Smooth muscle cell of the brain vasculature (primary cell): ENCODE measurements at regions not wholly inside any gene's neighbourhood (a gene's known extent, or its start where the extent isn't known, plus 50 kb on each side); places are given as distances from the start of the nearest gene placed in this dataset.
A peak's percentile ranks its signal among the peaks of the same experiment; 100 is the strongest.

ENCODE experiments used
- DNase-seq: peaks from one replicate; pipeline ENCODE4 v3.0.0-alpha.2; 2012; ENCODE audit warnings: low read depth, low spot score

DNA sequence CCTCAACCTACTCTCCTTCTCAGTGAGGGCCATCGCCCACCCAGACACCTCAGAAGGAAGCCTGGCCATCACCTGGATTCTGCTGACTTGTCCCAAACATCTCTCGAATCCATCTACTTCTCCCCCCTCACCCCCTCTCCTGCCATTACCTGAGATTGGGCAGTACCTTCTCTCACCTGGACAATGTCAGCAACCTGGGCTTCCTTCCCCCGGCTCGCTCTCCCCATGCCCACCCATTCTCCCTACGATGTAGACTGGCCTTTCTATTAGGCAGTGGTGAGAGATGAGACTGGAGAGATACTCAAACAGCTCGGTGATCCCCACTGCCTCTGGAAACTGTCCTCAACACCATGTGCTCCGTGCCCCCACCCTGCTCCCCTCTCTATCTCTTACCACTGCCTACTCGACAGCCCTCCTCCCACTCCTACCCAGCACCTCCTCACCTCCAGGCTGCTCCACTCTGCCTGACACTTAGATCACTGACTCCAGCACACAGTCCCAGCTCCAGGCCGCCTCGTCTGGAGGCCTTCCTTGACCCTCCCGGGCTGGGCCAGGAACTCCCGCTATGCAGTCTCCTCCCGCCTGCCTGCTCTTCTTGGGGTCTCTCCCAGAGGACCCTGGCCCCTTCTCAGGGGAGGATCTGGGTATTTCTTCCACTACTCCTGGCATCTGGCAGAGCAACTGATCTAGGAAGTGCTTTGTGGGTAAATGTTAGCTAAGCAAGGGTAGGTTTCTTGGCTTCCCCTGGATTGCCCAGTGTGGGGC is 235.8 kb upstream of the NLRP1 start:
- no peak for DNase-seq

DNA sequence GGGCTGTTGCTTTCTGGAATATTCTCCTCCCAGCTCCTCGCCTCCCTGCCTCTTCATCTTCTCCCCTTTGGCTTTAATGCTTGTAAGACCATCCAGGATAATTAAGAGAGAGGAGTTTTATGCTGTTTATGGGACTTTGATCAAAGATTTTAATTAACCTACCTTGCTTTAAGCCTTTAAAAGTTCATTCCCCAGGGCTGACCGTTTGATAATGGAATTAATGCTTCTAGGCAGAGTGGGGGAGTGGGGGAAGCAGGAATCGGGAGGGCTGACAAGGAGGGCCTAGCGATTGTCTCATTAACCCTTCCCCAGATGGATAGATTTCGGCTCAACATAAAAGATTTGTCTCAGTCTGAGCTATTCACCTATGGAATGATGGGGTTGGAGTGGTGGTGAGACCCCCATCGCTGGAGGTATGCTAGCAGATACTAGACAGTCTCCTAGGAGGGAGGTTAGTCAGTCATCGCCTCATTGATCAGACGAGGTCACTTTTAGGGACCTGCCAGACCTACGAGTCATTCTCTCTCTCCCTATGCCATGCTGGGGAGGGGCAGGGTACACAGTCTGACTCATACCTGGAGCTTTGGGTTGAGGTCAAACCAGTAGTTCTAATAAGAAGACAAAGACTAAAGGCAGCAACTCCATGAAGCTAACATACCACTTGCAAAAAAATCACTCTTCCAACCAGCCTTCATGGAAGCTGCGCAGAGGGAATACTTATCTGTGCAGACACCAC is 236.6 kb upstream of the NLRP1 start:
- DNase-seq: no peak

DNA sequence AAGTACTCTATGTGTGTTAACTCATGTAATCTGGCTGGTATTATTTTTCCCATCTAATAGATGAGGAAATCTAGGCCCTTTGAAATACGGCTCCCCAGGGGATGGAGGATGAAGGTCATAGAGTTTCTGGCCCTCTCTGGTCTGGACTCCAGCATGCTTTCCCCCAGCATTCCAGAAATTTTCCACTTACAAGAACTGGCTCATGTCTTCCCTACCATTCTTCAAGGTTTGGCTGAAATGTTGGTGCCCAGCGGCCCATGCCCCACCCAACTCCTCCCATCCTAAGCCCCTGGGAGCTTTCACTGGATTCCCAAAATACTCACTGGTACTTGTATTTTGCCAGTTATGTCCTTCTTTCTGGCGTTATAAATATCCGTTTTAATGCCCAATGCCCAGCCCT is 237.5 kb upstream of the NLRP1 start:
- no peak for DNase-seq

DNA sequence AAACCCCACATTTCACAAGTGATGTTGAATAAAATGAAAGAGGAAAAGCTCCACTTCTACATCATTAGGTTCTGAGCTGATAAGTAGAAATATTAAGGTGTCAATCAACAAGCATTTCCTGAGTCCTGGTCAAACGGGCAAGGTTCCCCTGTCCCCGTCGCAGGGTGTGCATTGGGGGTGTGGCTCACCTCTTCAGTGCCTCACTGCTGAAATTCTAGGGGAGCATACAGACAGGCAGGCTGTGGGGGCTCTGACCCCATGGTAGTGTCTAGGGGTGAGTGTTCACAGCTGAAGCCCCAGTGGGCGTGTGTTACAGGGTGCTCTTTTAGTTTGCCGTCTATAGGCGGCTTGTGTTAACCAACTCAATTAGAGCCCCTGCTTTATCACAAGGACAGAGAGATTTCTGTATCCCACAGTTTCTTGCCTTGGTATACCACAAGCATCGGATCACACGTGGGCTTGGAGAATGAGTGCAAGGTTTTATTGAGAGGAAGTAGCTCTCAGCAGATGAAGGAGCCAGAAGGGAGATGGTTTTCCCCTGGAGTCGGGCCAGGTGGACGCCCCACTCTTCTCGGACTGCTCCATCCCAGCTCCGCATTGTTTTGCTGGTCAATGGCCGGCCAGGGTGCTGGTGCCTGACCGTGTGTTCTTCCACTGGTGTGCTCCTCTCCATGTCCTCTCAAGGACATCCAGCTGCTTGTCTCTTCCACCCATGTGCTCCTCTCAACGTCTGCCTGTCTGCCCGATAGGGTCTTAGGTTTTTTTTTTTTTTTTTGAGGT is 238.2 kb upstream of the NLRP1 start:
- DNase-seq: no peak

DNA sequence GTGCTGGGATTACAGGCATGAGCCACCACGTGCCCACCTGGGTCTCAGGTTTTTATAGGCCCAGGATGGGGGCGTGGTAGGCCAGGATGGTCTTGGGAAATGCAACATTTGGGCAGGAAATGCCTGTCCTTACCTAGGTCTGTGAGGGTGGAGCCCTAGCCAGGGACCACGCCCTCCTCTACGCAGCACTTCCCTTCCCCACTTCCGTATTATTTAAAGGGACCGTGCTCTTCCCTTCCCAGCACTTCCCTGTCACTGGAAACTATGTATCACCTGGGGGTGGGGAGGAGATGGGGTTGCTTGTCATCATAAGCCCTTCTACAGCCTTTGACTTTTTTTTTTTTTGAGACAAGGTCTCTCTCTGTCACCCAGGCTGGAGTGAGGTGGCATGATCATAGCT is 238.9 kb upstream of the NLRP1 start:
- DNase-seq: no peak

DNA sequence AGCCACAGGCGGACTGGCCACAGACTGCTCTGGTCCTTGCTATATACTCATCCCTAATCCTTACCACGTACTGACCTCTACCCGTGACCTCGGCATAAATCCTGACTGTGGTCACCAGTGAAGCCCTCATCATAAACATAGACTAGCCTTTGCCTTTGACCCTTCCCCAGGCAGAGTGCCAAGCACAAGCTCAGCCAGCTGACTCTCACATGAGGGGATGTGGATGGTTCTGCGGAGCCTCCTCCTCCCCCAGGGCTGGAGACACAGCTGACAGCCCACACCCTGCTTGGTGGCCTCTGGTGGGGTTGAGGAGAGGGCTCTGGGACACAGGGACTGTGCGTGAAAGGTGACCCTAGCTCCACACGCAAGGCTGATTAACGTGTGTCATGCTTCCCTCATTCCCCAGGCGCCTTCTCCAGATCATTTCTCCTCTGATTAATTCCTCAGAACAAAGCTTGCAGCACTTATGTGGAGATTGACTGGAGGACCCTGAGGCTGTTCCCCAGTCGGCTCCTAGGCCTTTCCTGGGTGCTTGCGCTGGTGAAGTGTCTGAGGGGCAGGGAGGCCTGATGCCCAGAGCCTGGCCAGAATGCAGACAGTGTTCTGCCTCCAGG is 241.5 kb upstream of the NLRP1 start:
- peak; percentile 45 for DNase-seq

DNA sequence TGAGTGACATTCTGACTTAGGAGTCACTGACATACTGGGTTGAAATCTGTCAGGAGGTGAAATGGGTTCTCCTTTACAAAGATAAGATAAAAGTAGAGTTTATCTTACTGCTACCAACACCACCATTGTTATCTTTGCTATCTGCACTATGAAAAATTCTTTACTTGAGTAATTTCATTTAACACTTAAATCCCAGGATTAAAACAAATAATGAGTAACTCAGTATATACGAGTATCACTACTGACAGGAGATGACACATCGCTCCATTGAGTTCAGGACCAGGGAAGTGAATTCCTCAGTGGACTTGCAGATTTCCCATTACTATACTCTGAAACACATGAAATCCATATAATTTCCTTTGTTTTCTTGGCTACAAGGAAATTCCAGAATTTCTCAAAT is 242.1 kb upstream of the NLRP1 start:
- no peak for DNase-seq

DNA sequence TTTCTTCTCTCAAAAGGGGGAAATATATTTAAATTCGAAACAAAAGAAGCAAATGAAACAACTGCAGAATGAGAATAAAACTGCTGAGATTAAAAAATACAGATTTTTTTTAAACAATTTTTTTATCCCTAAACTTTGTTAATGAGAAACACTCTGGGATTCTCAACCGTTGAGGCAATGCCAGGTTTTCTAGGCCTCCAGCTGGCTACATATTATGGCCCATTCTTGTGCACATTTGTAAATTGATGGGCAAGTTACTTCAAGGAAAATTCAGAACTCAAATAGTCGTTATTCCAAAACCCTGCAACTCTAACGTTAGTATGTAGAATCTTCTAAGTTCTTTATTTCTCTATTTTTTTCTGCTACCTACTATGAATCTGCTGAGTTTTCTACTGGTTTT is 239.3 kb upstream of the WSCD1 start:
- no peak for DNase-seq

DNA sequence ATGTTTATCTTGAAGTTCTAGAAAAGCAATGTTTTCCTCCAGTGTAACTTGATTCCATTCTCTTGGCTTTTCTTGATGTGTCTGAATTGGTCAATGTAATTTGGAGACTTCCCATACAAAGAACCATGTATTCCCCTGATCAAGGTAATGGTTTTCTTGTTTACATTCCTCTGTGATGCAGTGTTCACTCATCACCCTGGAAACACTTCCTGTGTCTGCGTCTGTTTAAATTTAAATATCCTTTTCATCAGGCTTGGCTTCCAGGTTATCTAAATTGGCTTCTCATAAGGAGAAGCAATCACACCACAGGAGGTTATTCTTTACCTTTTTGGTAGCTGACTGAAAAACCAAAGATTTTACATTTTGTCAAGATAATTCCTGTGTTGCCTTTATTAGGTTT is 237.3 kb upstream of the WSCD1 start:
- DNase-seq: no peak

DNA sequence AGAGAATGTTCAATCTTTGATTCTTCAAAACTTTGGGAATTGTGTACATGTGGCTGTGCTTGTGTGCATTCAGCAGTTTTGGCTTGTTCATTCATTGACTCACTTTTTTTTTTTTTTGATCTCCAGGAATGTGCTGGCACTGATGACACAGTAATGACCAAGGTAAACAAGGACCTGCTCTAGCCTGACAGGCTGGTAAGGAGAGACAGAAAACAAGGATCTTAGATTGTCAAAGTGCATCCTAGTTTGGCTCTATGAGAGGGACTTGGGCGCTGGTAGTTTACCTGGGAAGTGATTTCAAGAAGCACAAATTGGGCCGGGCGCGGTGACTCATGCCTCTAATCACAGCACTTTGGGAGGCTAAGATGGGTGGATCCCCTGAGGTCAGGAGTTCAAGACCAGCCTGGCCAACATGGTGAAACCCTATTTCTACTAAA is 233.1 kb upstream of the WSCD1 start:
- DNase-seq: no peak

DNA sequence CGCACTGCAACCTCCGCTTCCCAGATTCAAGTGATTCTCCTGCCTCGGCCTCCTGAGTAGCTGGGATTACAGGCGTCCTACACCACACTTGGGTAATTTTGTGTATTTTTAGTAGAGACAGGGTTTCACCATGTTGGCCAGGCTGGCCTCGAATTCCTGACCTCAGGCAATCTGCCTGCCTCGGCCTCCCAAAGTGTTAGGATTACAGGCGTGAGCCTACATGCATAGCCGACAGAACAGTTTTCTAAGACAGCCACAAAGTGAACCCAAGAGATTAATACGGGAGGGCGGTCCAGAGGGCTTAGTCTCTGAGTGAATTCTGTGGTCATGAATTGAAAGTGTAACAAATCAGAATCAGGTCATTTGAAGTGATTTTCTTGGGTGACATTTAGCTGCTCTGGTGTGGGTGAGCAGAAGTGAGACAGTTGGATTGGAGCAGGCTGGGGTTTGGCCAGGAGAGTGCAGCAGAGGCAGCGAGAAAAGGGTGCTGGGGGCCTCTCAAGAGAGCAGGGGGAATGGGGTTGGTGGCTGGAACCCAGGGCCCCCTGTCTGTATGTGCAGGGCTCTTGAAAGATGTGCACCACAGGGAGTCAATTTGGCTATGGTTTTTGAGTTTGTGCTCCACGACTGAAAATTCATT is 231.4 kb upstream of the WSCD1 start:
- DNase-seq: no peak

DNA sequence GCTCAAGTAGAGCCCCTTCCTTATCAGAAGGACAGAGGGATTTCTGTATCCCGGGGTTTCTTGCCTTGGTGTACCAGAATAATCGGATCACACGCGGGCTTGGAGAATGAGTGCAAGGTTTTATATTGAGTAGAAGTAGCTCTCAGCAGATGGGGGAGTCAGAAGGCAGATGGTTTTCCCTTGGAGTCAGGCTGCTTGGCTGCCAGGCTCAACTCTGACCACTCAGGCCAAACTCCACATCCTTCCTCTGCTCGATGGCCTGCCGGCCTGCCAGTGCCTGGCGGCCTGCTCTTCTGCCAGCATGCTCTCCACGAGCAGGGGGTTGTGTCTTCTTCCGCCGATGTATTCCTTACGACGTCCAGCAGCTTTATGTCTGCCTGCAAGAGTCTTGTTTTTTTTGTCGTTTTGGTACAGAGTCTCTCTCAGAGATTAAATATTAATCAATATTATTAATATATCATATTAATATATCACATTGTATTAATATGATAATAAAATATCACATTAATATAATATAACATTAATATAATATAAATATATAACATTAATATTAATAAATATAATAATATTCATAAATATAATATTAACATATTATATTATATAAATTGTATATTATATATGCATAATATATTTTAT is 229.2 kb upstream of the WSCD1 start:
- DNase-seq: no peak

DNA sequence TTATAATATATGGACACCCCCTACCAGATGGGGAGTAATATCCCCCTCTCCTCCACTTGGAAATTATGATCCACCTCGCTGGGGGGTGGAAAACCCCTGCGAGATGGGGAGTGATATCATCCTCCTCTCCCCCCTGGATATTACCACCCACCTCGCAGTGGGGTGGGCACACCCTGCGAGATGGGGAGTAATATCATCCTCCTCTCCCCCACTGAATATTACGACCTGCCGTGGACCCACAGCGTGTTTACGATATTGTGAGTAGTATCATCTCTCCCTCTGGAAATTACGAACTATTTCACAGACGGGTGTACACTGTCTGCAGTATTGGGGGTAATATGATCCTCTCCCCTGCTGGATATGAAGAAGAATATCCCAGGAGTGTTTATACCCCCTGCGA is 228.3 kb upstream of the WSCD1 start:
- DNase-seq: no peak

DNA sequence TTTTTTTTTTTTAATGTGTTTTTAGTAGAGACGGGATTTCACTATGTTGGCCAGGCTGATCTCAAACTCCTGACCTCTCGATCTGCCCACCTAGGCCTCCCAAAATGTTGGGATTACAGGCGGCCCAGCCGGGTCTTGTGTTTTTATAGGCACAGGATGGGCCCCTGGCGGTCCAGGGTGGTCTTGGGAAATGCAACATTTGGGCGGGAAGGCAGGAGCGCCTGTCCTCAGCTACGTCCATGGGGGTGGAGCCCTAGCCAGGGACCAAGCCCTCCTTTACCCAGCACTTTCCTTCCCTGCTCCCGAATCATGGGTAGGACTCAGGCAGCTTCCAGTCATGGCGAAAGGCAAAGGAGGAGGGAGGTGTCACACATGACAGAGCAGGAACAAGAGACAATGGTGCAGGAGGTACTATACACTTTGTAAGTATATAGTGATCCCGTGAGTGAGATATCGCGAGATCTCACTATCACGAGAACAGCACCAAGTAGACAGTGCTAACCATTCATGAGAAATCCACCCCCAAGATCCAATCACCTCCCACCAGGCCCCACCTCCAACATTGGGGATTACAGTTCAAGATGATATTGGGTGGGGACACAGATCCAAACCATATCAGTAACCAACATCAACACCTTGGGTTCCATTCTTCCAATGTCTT is 226.7 kb upstream of the WSCD1 start:
- DNase-seq: no peak

DNA sequence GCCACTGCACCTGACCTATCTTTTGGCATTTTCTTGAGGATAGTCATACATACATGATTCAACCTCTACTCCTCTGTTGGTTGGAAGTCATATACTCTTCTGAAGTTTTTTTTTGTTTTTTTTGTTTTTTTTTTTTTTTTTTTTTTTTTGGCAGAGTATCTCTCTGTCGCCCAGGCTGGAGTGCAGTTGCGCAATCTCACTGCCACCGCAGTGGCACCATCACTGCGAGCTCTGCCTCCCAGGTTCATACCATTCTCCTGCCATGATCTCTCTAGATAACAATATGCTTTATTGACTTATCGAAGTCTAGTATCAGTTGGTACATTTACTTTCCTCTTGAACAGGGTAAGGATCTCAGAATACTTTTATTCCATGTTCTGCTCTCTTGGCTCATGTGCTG is 224.2 kb upstream of the WSCD1 start:
- no peak for DNase-seq

DNA sequence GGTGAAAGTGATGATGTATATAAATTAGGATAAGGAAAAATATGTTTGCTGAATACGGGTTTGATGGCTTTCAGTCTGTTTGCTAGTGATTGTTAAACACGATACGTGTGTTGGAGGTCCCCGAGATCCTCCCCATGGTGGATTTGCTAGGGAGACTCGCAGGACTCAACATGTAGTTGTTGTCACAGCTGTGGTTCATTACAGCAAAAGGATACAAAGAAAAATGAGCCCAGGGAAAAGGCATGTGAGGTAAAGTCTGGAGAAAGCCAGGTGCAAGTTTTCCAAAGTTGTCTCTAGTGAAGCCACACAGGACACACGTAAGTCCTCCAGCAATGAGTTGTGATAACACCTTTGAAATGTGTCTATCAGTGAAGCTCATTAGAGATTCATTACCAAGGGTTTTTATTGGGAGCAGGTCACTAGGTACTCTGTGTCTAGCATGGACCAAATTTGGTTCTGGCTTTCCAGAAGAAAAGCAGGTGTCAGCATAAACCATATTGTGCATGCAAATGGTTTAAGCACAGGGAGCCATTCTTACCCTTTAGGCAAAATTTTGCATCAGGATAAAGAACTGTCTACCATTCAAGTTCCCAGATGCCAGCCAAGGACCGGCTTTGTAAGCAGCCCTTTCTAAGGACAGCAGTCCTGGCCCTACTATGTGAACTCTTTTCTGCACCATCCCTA is 215.2 kb upstream of the WSCD1 start:
- no peak for DNase-seq

DNA sequence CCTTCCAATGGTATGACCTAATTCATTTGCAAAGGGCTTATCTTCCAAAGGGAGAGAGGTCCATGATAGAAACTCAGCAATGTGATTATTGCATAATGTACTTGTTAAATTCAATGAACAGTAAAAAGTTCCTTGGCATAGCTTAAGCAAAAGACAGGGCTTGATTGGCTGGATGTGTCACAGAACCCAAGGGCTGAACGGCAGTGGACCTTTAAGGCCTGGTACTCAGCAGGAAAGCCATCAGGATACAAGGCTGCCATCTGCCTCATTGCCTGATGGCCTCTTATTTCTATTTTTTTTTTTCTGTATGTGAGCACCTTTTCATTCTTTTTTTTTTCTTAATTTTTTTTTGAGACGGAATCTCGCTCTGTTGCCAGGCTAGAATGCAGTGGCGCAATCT is 208.9 kb upstream of the WSCD1 start:
- DNase-seq: no peak

DNA sequence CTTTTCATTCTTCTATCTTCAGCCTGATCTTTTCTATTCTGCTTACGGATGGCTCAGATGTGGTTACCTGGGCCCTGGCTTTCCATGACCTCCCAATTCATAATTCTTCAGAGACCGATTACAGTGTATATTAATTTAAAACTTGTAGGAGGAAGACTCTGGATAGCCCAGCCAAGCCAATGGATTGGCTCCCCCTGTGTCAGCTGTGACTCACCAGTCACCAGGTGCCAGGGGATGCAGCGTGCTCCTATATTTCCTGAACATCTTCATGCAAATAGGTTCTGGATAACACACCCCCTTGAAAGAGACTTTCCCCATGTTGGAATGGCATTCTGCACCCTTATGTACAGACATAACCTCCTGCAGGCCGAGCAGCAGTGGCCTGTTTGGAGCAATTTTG is 208.3 kb upstream of the WSCD1 start:
- no peak for DNase-seq

DNA sequence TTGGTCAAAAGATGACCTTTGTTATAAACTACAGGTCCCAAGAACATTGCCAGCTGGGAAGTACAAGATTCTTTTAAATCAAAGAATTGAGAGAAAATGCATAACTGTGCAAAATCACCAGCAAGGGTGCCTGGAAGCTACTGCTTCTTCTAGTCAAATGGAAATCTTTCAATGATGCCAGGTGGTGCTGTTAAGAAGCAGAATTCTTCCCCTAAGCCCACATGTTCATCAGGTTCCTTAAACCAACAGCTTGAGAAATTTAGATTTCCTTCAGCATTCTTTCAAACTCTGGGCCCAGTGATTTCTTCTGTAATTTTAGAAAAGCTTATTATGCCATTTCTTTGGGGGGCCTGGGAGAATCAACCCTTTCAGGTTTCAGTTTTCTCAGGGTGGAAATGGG is 207.8 kb upstream of the WSCD1 start:
- no peak for DNase-seq
